KMS-11 (cell line): ENCODE measurements at regions not wholly inside any gene's neighbourhood (a gene's known extent, or its start where the extent isn't known, plus 50 kb on each side); places are given as distances from the start of the nearest gene placed in this dataset.

Experiments
- H2AFZ ChIP-seq: fragments of 200-600 bp; sonication (generic); 2 replicates; pipeline ENCODE4 v1.6.1; 2016; ENCODE audit warnings: antibody characterized with exemption, mixed run types, low read depth
- H3K27ac ChIP-seq: fragments of 200-600 bp; sonication (generic); 2 replicates; pipeline ENCODE4 v1.6.1; 2016; ENCODE audit warnings: mild to moderate bottlenecking, mixed run types
- H3K27me3 ChIP-seq: fragments of 200-600 bp; sonication (generic); 2 replicates; pipeline ENCODE4 v1.6.1; 2017; ENCODE audit warnings: mild to moderate bottlenecking, low read depth, mixed run types, moderate library complexity; ENCODE audit not compliant: insufficient read depth
- H3K36me3 ChIP-seq: fragments of 200-600 bp; sonication (generic); 2 replicates; pipeline ENCODE4 v1.6.1; 2017; ENCODE audit warnings: mild to moderate bottlenecking, mixed run types; ENCODE audit not compliant: insufficient read depth
- H3K4me1 ChIP-seq: fragments of 200-600 bp; sonication (generic); 2 replicates; pipeline ENCODE4 v1.6.1; 2016; ENCODE audit warnings: mild to moderate bottlenecking, low read depth, mixed run types; ENCODE audit not compliant: poor library complexity, severe bottlenecking
- H3K4me2 ChIP-seq: fragments of 200-600 bp; sonication (generic); 2 replicates; pipeline ENCODE4 v1.7.0; 2016; ENCODE audit warnings: mild to moderate bottlenecking, mixed run types
- H3K4me3 ChIP-seq: fragments of 200-600 bp; sonication (generic); IDR thresholded peaks from 2 replicates; pipeline ENCODE4 v1.6.1; 2017; ENCODE audit warnings: low read depth, low read length, mixed read lengths; ENCODE audit not compliant: insufficient read depth
- H3K79me2 ChIP-seq: fragments of 200-600 bp; sonication (generic); 2 replicates; pipeline ENCODE4 v1.6.1; 2016; ENCODE audit warnings: low read depth, mixed run types; ENCODE audit not compliant: insufficient read depth
- H3K9ac ChIP-seq: fragments of 200-600 bp; sonication (generic); 2 replicates; pipeline ENCODE4 v1.6.1; 2016; ENCODE audit warnings: mild to moderate bottlenecking, mixed run types
- H4K20me1 ChIP-seq: fragments of 200-600 bp; sonication (generic); 2 replicates; pipeline ENCODE4 v1.6.1; 2016; ENCODE audit warnings: mild to moderate bottlenecking, mixed run types; ENCODE audit not compliant: insufficient read depth
- CTCF ChIP-seq: fragments of 200-600 bp; sonication (generic); conservative IDR thresholded peaks from 2 replicates; pipeline ENCODE4 v1.6.1; 2017; ENCODE audit warnings: low read depth, mild to moderate bottlenecking, antibody characterized with exemption, low read length, moderate library complexity, mixed read lengths

DNA sequence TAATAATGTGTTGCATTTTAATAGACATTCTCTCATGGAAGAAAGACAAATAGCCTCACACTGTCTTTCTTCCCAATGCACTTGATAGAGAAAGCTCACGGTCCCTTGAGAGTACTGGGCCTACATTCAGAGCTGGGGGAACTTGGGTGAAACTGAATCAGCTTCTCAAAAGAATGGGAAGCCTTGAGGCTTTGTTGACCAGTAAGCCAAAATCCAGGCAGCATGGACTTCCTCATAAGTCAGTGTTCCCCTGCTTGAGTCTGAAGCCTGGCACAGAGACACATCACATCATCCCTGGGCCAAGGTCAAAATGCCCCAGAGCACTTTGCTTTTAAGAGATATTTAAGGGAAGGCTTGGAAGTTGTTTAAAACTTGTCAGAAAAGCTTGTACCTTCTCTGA, 302.2 kb upstream of the SALL1 start:
- Histone ChIP-seq H3K36me3 (no peaks in the 10 kb centered on the region), H3K4me2 (no peak overlapping the region)
- no peak for TF ChIP-seq CTCF

GRCh38 chr16:51450909-51451308, 299.8 kb upstream of the SALL1 start:
- H3K27ac ChIP-seq: no peak overlapping the region
- H3K4me2 ChIP-seq: no peak overlapping the region
- H3K36me3 ChIP-seq: no peaks in the 10 kb centered on the region
- no peak overlapping the region for H3K9ac ChIP-seq
- H3K4me1 ChIP-seq: no peaks in the 10 kb centered on the region
- H4K20me1 ChIP-seq: no peaks in the 10 kb centered on the region
- no peaks in the 10 kb centered on the region for H3K79me2 ChIP-seq
- H2AFZ ChIP-seq: no peak overlapping the region
- H3K4me3 ChIP-seq: no peak overlapping the region
- TF ChIP-seq CTCF: no peak
- no peaks in the 10 kb centered on the region for H3K27me3 ChIP-seq

More for the DNA sequence above, 302.2 kb upstream of the SALL1 start:
- Histone ChIP-seq H3K27ac (no peak overlapping the region), H3K4me3 (no peak overlapping the region), H3K79me2 (no peaks in the 10 kb centered on the region), H3K27me3 (no peaks in the 10 kb centered on the region), H4K20me1 (no peaks in the 10 kb centered on the region), H3K9ac (no peak overlapping the region), H3K4me1 (no peaks in the 10 kb centered on the region), H2AFZ (no peak overlapping the region)

GRCh38 chr16:51450376-51450775, 299.3 kb upstream of the SALL1 start:
- TF ChIP-seq CTCF: no peak
- H2AFZ ChIP-seq: no peak overlapping the region

DNA sequence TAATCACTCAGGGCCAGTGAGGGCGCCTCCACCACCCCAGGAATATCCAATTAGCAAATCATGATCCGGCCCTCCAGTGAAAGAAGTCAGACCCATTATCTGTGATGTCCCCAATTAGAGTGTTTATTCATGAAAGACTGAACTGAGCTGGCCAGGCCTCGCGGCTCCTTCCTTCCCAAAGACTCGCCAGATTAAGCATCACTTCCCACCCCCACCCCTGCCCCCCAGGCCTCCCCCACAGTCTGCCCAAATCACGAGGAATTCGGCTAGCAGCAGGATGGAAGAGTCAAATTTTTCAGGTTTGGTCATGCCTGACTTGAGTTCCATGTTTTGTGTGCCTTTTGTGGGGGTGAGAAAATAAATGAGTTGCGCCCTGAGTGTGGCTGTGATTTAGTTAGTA, 298.4 kb upstream of the SALL1 start:
- Histone ChIP-seq H3K9ac (no peak overlapping the region), H3K4me1 (no peaks in the 10 kb centered on the region), H4K20me1 (no peaks in the 10 kb centered on the region), H3K4me3 (no peak overlapping the region), H3K27ac (no peak overlapping the region), H3K36me3 (no peaks in the 10 kb centered on the region), H3K27me3 (no peaks in the 10 kb centered on the region), H3K79me2 (no peaks in the 10 kb centered on the region), H2AFZ (no peak overlapping the region), H3K4me2 (no peak overlapping the region)
- no peak for TF ChIP-seq CTCF

More at GRCh38 chr16:51450376-51450775, 299.3 kb upstream of the SALL1 start:
- no peaks in the 10 kb centered on the region for H4K20me1 ChIP-seq
- no peaks in the 10 kb centered on the region for H3K79me2 ChIP-seq
- no peaks in the 10 kb centered on the region for H3K4me1 ChIP-seq
- H3K4me2 ChIP-seq: no peak overlapping the region
- no peak overlapping the region for H3K27ac ChIP-seq
- H3K4me3 ChIP-seq: no peak overlapping the region
- no peaks in the 10 kb centered on the region for H3K27me3 ChIP-seq
- no peak overlapping the region for H3K9ac ChIP-seq
- no peaks in the 10 kb centered on the region for H3K36me3 ChIP-seq
